ENCODE measurements at regions not wholly inside any gene's neighbourhood (a gene's known extent, or its start where the extent isn't known, plus 50 kb on each side); places are given as distances from the start of the nearest gene placed in this dataset.

DNA sequence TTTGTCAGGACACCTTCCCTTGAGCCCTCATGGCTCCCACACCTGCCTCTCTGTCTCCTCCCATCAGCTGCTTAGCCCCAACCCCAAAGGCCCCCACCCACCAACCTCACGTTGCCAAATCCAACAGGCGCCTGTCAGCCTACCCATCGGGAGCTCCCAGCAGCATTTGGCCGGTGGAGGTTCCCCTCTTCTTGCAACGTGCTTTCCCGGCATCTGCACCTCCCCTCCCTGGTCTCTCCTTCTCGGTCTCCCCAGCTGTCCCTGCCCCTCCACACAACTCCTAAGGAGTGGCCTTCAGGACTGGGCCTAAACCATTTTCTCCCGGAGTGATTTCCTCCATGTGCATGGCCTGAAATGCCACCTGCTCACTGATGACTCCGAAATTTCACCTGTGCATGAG is 71.9 kb downstream of the KLHDC7A start:
- in situ Hi-C loops (cut with MboI), result no loop called here
- Histone ChIP-seq H3K4me1 (replicated peaks in 1 of 2; ENCODE audit: control insufficient read depth in 2 of 2, insufficient read depth in 2 of 2, low read length in 2 of 2) (no peaks in the 10 kb centered on the region), H3K36me3 (ENCODE audit: control insufficient read depth, insufficient read depth, low read length) (no peaks in the 10 kb centered on the region), H3K27ac (ENCODE audit: extremely low read depth, low read depth, low read length) (no peak overlapping the region), H3K9ac (ENCODE audit: insufficient read depth in 1 of 2, low read depth in 2 of 2, low read length in 2 of 2) (no peak overlapping the region), H3K27me3 (ENCODE audit: control insufficient read depth in 2 of 2, insufficient read depth in 2 of 2, low read length in 2 of 2) (peaks cover 6 to 67% of the 10 kb centered on the region in 2 experiments; a peak in 4 of 5 replicates), H3K79me2 (ENCODE audit: control insufficient read depth, insufficient read depth, low read length) (no peaks in the 10 kb centered on the region), H2AFZ (ENCODE audit: low read depth, low read length) (no peak overlapping the region), H3K9me1 (ENCODE audit: control insufficient read depth, insufficient read depth, low read length) (no peaks in the 10 kb centered on the region), H3K4me3 (no peak overlapping the region), H3K9me3 (replicated peaks; ENCODE audit: control insufficient read depth, insufficient read depth, low read depth, low read length) (no peaks in the 10 kb centered on the region), H4K20me1 (replicated peaks; ENCODE audit: control insufficient read depth, insufficient read depth, low read length) (peaks cover 13% of the 10 kb centered on the region; the same call in 1 of the 2 replicates), H3K4me2 (ENCODE audit: insufficient read depth, low read length) (no peak overlapping the region)
- POLR2A ChIA-PET, result interaction anchor here (0.6 kb wide), 1 partner anchor 9 kb away, joined by 3 read pairs; no protein-coding TSS in a partner anchor
- FAIRE-seq, result no peak
- DNase-seq (ENCODE audit: extremely low read depth in 1 of 4, low spot score in 3 of 4), result no peak
- intact Hi-C loops (cut with micrococcal nuclease), result no loop called here
- WGBS (ENCODE audit: insufficient coverage, low coverage, missing lambda C conversion rate), result under 1% methylated on average over 9 of the region's 9 CpGs
- CTCF ChIA-PET (ENCODE audit: low intra/inter-chr PET ratio), result no interaction called here
- ATAC-seq, result no peak
- no TSS peak for BruUV-seq (replicated peaks)
- TF ChIP-seq ZNF431 (CRISPR knock-in tag; IDR thresholded peaks at IDR 0.05), result no peak
- no peak for TF ChIP-seq ZNF586 (CRISPR knock-in tag; conservative IDR thresholded peaks at IDR 0.05)
- TF ChIP-seq ZNF79 (CRISPR knock-in tag; IDR thresholded peaks at IDR 0.05; ENCODE audit: low read depth), result no peak
- TF ChIP-seq ZKSCAN1 (IDR thresholded peaks at IDR 0.05; ENCODE audit: low read depth, low read length), result no peak
- no peak for TF ChIP-seq ZNF518B (CRISPR knock-in tag; IDR thresholded peaks at IDR 0.05)
- TF ChIP-seq MAFK (IDR thresholded peaks at IDR 0.05; ENCODE audit: low read length), result no peak
- no peak for TF ChIP-seq TAL1 (IDR thresholded peaks at IDR 0.05)
- no peak for TF ChIP-seq PHF21A (IDR thresholded peaks at IDR 0.05; ENCODE audit: borderline replicate concordance, low read depth)
- no peak for TF ChIP-seq LEF1 (IDR thresholded peaks at IDR 0.05)
- TF ChIP-seq AFF4 (CRISPR knock-in tag; IDR thresholded peaks at IDR 0.05), result no peak
- TF ChIP-seq HMG20A (CRISPR knock-in tag; conservative IDR thresholded peaks at IDR 0.05), result no peak
- TF ChIP-seq, protein P1, sequence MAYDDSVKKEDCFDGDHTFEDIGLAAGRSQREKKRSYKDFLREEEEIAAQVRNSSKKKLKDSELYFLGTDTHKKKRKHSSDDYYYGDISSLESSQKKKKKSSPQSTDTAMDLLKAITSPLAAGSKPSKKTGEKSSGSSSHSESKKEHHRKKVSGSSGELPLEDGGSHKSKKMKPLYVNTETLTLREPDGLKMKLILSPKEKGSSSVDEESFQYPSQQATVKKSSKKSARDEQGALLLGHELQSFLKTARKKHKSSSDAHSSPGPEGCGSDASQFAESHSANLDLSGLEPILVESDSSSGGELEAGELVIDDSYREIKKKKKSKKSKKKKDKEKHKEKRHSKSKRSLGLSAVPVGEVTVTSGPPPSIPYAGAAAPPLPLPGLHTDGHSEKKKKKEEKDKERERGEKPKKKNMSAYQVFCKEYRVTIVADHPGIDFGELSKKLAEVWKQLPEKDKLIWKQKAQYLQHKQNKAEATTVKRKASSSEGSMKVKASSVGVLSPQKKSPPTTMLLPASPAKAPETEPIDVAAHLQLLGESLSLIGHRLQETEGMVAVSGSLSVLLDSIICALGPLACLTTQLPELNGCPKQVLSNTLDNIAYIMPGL (CRISPR knock-in tag; IDR thresholded peaks at IDR 0.05), result no peak
- TF ChIP-seq ZBED1 (IDR thresholded peaks at IDR 0.05), result no peak
- no peak for TF ChIP-seq POLR2B (IDR thresholded peaks at IDR 0.05; ENCODE audit: low read depth, partially characterized antibody)
- TF ChIP-seq E2F3 (CRISPR knock-in tag; IDR thresholded peaks at IDR 0.05), result no peak
- no peak for TF ChIP-seq CBX1 (IDR thresholded peaks at IDR 0.05; ENCODE audit: low read depth)
- TF ChIP-seq DIDO1 (tag; IDR thresholded peaks at IDR 0.05; ENCODE audit: low read depth), result no peak
